Endothelial cell of hepatic sinusoid (primary cell): ENCODE measurements at regions not wholly inside any gene's neighbourhood (a gene's known extent, or its start where the extent isn't known, plus 50 kb on each side); places are given as distances from the start of the nearest gene placed in this dataset.
"Not testable (repeated sequence)": the region's sequence is repeated elsewhere in the genome, so short reads cannot be mapped to it uniquely, and the experiment has no call there.

Source experiments
- in situ Hi-C: cut with HindIII; loops from 2 replicates; pipeline ENCODE4 v1.10.0; 2017; ENCODE audit warnings: low sequenced_read_pairs

GRCh38 chr2:228540976-228541375 is 359.5 kb upstream of the SPHKAP start:
- in situ Hi-C loops, result no loop called here

DNA sequence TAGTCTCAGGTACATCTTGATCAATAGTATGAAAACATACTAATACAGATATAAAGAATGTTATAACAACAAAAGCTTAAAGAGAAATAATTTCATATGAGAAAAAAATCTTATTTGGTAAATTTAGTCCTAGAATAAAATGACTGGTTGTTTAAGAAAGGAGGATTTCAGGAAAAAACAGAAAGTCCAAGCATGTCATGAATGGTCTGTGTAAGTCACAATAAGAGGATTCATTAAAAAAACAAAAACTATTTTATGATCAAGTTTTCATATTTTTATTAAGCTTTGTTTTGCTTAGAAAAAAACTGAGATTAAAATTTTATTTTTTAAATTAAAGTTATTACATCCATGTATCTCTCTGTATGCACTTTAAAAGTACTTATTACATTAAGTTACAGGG is 353.9 kb upstream of the SPHKAP start:
- in situ Hi-C loops, result no loop called here

DNA sequence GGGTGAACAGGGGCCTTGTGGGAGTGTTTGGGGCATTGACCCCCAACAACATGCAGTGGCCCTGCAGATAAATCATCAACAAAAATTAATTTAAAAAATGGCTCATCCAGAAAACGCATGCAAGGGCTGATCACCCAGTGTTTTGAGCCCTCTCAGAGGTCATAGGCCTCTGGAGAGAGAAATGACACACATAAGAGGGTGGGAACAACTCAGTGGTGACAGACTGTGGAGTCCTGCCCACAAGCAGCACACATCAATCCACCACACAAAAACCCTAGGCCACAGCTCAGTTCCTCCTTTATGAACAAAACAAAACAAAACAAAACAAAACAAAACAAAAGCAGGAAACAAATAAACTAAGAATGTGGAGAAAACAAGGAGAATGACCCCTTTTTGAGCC is 351.7 kb upstream of the SPHKAP start:
- in situ Hi-C loops, result no loop called here

DNA sequence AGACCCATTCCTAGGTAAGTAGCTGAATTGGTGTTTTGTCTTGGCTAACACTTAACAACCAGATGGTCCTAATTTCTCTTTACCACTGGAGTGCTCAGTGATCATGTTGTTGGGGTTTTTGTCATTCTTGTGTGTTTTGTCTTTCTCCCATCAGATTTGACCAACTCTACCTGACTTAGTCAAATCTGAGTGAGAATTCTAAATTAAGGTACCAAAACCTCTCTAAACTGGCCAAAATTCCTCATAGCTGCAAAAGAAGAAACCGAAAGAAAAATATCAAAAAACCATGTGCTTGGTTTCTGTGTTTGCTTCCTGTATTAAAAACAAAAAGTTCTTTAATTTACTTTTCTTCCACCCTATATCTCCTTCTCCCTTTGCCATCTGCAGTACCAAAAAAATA is 350.7 kb upstream of the SPHKAP start:
- in situ Hi-C loops, result no loop called here

- in situ Hi-C loops, result no loop called here
Measured at GRCh38 chr2:228527197-228527881, 345.9 kb upstream of the SPHKAP start.

GRCh38 chr2:228526687-228527086 is 345.2 kb upstream of the SPHKAP start:
- in situ Hi-C loops, result no loop called here

- in situ Hi-C loops, result no loop called here
Measured at GRCh38 chr2:228522977-228523376, 341.5 kb upstream of the SPHKAP start.

- in situ Hi-C loops, result no loop called here
Measured at GRCh38 chr2:228522276-228522675, 340.8 kb upstream of the SPHKAP start.

- in situ Hi-C loops, result no loop called here
Measured at GRCh38 chr2:228519561-228519960, 338.1 kb upstream of the SPHKAP start.

- in situ Hi-C loops, result no loop called here
Measured at GRCh38 chr2:228516019-228516418, 334.5 kb upstream of the SPHKAP start.

DNA sequence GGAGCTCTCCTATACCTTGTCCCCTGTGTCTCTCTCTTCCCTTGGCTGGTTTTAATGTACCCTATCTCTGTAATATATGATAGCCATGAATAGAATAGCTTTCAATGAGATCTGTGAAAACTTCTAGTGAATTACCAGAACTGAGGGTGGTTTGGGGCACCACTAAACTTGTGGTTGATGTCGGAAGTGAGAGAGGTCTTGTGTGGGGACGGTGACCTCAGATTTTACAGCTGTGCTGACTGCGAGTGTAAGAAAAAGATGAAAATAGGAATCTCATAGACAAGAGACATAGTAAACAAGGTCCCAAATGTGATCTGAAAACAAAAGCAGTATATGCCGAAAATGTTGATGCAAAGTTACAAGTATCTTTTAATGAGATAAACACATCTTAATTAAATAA is 332.0 kb upstream of the SPHKAP start:
- in situ Hi-C loops, result not testable (repeated sequence)

GRCh38 chr2:228509021-228509420 is 327.5 kb upstream of the SPHKAP start:
- in situ Hi-C loops, result no loop called here

DNA sequence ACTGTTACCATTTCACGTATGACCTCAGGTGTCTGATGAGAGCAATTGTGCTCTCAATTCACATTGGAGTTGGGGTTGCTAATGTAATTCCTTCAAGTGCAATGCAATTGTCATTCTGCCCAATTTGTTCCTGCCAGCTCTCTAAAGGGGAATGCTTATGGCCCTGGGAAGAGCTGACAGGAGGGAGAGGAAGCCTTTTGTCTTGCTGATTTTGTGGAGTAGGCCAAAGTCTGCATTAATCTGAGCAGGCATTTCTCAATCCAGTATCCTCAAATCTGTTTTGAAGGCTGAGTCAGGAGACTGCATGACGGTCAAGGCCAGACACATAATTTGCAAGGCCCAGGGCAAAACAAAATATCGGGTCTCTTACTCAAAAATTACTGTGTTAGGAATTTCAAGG is 326.4 kb upstream of the SPHKAP start:
- in situ Hi-C loops, result no loop called here

DNA sequence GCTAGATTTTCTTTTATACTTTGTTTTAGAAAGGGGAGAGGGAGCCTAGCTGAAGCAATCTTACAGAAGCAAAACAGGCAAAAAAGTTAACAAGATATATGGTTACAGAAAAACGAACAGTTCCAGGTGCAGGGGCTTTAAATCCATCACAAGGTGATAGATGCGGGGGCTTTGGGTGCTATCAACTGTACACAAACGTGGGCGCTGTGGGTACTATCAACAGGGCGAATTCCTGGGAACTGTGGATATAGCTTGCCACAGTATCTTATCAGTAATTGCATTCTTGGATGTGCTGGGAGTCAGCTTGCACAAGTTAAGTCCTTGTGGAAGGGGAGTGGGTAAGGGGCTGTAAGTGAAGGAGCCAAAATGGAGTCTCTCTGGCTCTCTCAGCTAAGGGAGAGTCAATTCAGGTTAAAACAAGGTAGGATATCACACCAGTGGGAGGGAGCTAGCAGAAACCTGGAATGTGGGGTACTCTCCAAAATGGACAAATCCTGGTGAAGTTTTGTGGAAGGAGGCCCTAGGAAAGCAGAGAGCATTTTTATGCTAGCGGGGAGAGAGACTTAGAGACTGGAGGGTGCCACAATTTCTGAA is 325.8 kb upstream of the SPHKAP start:
- in situ Hi-C loops, result no loop called here

- in situ Hi-C loops, result no loop called here
Measured at GRCh38 chr2:228503731-228504130, 322.2 kb upstream of the SPHKAP start.

DNA sequence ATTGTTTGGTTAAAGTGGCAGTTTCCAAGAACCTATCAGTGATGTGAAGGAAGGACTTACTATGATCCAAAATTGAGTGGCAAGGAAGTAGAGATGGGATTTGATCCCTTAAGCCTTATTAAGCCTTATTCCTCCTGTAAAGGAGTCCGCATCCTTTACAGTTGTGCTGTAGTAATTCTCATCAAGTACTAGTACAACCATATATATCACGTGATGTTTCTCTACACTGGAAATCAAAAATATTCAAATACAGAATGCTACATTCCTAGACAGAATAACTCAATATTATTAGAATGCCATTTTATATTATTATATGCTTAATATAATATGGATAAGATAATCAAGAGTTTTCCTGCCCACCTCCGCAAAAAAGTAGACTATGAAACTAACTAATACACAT is 312.4 kb upstream of the SPHKAP start:
- in situ Hi-C loops, result no loop called here

DNA sequence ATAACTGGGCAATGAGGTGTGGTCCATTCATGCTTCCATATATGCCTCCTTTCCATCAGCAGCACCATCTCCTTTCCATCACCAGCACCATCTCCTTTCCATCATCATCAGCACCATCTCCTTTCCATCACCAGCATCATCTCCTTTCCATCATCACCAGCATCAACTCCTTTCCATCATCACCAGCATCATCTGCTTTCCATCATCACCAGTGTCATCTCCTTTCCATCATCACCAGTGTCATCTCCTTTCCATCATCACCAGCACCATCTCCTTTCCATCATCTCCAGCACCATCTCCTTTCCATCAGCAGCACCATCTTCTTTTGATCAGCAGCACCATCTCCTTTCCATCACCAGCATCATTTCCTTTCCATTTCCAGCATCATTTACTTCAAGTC is 297.5 kb upstream of the SPHKAP start:
- in situ Hi-C loops, result no loop called here

DNA sequence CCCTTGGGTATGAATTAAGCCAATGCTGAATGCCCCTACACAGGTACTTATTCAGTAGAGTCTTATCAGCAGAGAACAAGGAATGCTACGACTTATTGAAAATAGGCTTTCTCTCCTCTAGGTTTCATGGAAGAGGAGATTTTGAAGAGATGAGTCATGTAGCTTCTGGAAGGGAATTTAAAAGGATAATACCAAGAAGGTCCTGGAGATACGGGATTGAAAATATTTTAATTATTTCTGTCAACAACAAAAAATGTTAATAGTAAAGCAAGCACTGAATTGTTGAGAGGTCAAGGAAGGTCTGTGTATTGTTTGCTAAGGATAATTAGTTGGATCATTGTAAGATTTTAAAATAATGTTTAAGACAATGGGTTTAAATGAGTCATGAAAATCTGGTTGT is 293.0 kb upstream of the SPHKAP start:
- in situ Hi-C loops, result no loop called here

DNA sequence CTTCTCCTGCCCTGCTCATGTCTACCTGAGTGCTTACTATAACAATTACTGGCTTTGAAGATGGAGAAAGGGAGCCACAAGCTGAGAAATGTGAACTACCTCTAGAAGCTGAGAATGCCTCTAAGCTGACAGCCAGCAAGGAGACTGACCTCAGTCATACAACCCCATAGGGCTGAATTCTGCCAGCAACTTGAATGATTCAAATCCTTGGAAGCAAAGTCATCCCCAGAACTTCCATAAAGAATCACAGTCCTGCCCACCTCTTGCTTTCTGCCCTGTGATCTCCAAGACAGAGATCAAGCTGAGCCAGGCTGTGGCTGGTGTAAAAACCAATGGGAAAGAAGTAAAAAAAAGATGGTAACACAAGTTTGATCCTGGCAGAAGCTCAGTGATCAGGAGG is 288.2 kb upstream of the SPHKAP start:
- in situ Hi-C loops, result no loop called here

- in situ Hi-C loops, result no loop called here
Measured at GRCh38 chr2:228466851-228467250, 285.4 kb upstream of the SPHKAP start.

- in situ Hi-C loops, result no loop called here
Measured at GRCh38 chr2:228465408-228465807, 283.9 kb upstream of the SPHKAP start.

DNA sequence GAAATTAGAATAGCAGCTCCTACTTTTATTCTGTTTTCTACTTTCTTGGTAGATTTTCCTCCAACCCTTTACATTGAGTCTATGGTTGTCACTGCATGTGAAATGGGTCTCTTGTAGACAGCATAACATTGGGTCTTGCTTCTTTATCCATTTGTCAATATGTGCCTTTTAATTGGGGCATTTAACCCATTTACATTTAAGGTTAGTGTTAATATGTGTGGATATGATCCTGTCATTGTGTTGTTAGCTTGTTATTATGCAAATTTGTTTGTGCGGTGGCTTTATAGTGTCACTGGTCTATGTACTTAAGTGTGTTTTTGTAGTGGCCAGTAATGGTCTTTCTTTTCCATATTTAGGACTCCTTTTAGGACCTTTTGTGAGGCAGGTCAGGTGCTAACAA is 276.9 kb upstream of the SPHKAP start:
- in situ Hi-C loops, result loop anchor here (5.0 kb wide), 1 partner anchor 51 kb away; no protein-coding TSS in a partner anchor
